HG03558 (cell line): ENCODE measurements at regions not wholly inside any gene's neighbourhood (a gene's known extent, or its start where the extent isn't known, plus 50 kb on each side); places are given as distances from the start of the nearest gene placed in this dataset.

Experiments used
- ATAC-seq: cut with Tn5 transposase; IDR thresholded peaks from one replicate; pipeline ENCODE4 v1.9.1; 2021; ENCODE audit warnings: moderate number of reproducible peaks; ENCODE audit not compliant: unreplicated experiment; ENCODE audit errors: extremely low read depth

GRCh38 chr2:128941751-128942150, 623.1 kb upstream of the HS6ST1 start:
- ATAC-seq = no peak

- ATAC-seq = no peak
These were observed 630.7 kb upstream of the HS6ST1 start for GRCh38 chr2:128949360-128949759.

GRCh38 chr2:128950758-128951157, 632.1 kb upstream of the HS6ST1 start:
- ATAC-seq = no peak

GRCh38 chr2:128958241-128958640, 639.6 kb upstream of the HS6ST1 start:
- no peak for ATAC-seq

- no peak for ATAC-seq
These were observed 649.0 kb upstream of the HS6ST1 start for GRCh38 chr2:128967646-128968045.

- ATAC-seq = no peak
These were observed 650.7 kb upstream of the HS6ST1 start for GRCh38 chr2:128969374-128969773.

GRCh38 chr2:128970332-128971116, 651.9 kb upstream of the HS6ST1 start:
- no peak for ATAC-seq

GRCh38 chr2:128973566-128973965, 654.9 kb upstream of the HS6ST1 start:
- ATAC-seq = no peak

- ATAC-seq = no peak
These were observed 659.5 kb upstream of the HS6ST1 start for GRCh38 chr2:128978212-128978611.

- ATAC-seq = no peak
These were observed 660.5 kb upstream of the HS6ST1 start for GRCh38 chr2:128979182-128979581.

GRCh38 chr2:128980475-128980874, 661.8 kb upstream of the HS6ST1 start:
- no peak for ATAC-seq

GRCh38 chr2:128981353-128981752, 662.7 kb upstream of the HS6ST1 start:
- ATAC-seq = no peak

- no peak for ATAC-seq
These were observed 663.3 kb upstream of the HS6ST1 start for GRCh38 chr2:128982001-128982400.

- no peak for ATAC-seq
These were observed 664.0 kb upstream of the HS6ST1 start for GRCh38 chr2:128982670-128983069.

GRCh38 chr2:128983094-128983493, 664.4 kb upstream of the HS6ST1 start:
- ATAC-seq = no peak

GRCh38 chr2:128984081-128984480, 665.4 kb upstream of the HS6ST1 start:
- no peak for ATAC-seq

- ATAC-seq = no peak
These were observed 666.2 kb upstream of the HS6ST1 start for GRCh38 chr2:128984855-128985254.

GRCh38 chr2:128986026-128986715, 667.5 kb upstream of the HS6ST1 start:
- no peak for ATAC-seq

GRCh38 chr2:128986867-128987268, 668.2 kb upstream of the HS6ST1 start:
- ATAC-seq = no peak

GRCh38 chr2:128988326-128988725, 669.7 kb upstream of the HS6ST1 start:
- ATAC-seq = no peak

- no peak for ATAC-seq
These were observed 670.3 kb upstream of the HS6ST1 start for GRCh38 chr2:128988967-128989366.

GRCh38 chr2:128995086-128995485, 676.4 kb upstream of the HS6ST1 start:
- ATAC-seq = no peak
